Esophagus muscularis mucosa (tissue), 2 donors: ENCODE measurements at regions not wholly inside any gene's neighbourhood (a gene's known extent, or its start where the extent isn't known, plus 50 kb on each side); places are given as distances from the start of the nearest gene placed in this dataset.

ENCODE experiments used
- EP300 ChIP-seq: sonication (generic); formaldehyde crosslinking; IDR thresholded peaks from one replicate; pipeline ENCODE4 v1.6.1; 2017; ENCODE audit warnings: antibody characterized with exemption
- POLR2A ChIP-seq: fragments of 450-650 bp; IDR thresholded peaks from one replicate; pipeline ENCODE4 v1.6.1; 2017; ENCODE audit warnings: antibody characterized with exemption, moderate library complexity, mild to moderate bottlenecking, low read depth

DNA sequence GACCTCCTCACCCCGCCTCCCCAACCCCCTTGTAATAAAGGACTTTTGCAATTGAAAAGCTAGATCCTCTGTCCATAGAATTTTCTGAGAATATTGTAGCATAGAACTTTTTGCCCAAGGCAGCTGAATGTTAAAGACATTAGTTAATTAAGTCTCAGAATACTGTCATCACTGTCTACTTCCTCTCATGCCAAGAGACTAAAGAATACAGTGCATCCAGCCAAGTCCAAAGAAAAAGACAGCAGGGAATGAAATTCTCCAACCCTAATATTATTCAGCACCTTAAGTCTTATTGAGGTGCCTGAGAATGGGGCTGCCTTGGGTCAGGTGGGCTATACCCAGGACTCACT lies 313.3 kb upstream of the GATB start:
- TF ChIP-seq POLR2A: no peak
- TF ChIP-seq EP300: no peak
